Mesodermal cell (in vitro differentiated cells): ENCODE measurements at regions not wholly inside any gene's neighbourhood (a gene's known extent, or its start where the extent isn't known, plus 50 kb on each side); places are given as distances from the start of the nearest gene placed in this dataset.
A peak's percentile ranks its signal among the peaks of the same experiment; 100 is the strongest.
"Not testable (repeated sequence)": the region's sequence is repeated elsewhere in the genome, so short reads cannot be mapped to it uniquely, and the experiment has no call there.

Experiments
- H3K27ac ChIP-seq: 2 replicates; pipeline ENCODE4 v1.7.0; 2013; ENCODE audit warnings: mild to moderate bottlenecking, low read depth, low read length, moderate library complexity; ENCODE audit not compliant: severe bottlenecking
- H3K36me3 ChIP-seq: 2 replicates; pipeline ENCODE4 v1.7.1; 2013; ENCODE audit warnings: mild to moderate bottlenecking, low read length, moderate library complexity; ENCODE audit not compliant: control insufficient read depth, insufficient read depth
- H3K4me1 ChIP-seq: one replicate; pipeline ENCODE4 v1.7.1; 2013; ENCODE audit warnings: mild to moderate bottlenecking, low read length; ENCODE audit not compliant: insufficient read depth, control insufficient read depth, poor library complexity, severe bottlenecking
- H3K4me3 ChIP-seq: 2 replicates; pipeline ENCODE4 v1.7.0; 2013; ENCODE audit warnings: low read length, control low read depth, mild to moderate bottlenecking; ENCODE audit not compliant: insufficient read depth, poor library complexity, severe bottlenecking; ENCODE audit errors: extremely low read depth
- H3K9me3 ChIP-seq: 2 replicates; pipeline ENCODE4 v1.7.1; 2013; ENCODE audit warnings: mild to moderate bottlenecking, low read length, moderate library complexity; ENCODE audit not compliant: control insufficient read depth
- WGBS, 2 experiments: methylation state at CpG; one replicate each; pipeline ENCODE4 v1.1.5; 2013; ENCODE audit warnings: missing lambda C conversion rate in 2 of 2; ENCODE audit not compliant: insufficient coverage in 2 of 2; 5-methylcytosine and 5-hydroxymethylcytosine counted together

- no peaks in the 10 kb centered on the region for H3K9me3 ChIP-seq
- no peaks in the 10 kb centered on the region for H3K4me1 ChIP-seq
- no peak overlapping the region for H3K4me3 ChIP-seq
- WGBS, 2 experiments, result 20% methylated on average over 1 of the region's 3 CpGs; no CpG with 5 or more reads in 1 of the 2 experiments
- H3K27ac ChIP-seq, result no peak overlapping the region
- H3K36me3 ChIP-seq, result no peaks in the 10 kb centered on the region
Observed at GRCh38 chrX:20718592-20719380, 452.1 kb upstream of the RPS6KA3 start.

GRCh38 chrX:20715176-20715575 lies 448.5 kb upstream of the RPS6KA3 start:
- Histone ChIP-seq H3K36me3 (no peaks in the 10 kb centered on the region), H3K27ac (no peak overlapping the region), H3K9me3 (no peaks in the 10 kb centered on the region), H3K4me1 (peaks cover 11% of the 10 kb centered on the region), H3K4me3 (no peak overlapping the region)
- WGBS, 2 experiments, result 80% methylated on average over 1 of the region's 3 CpGs; no CpG with 5 or more reads in 1 of the 2 experiments

GRCh38 chrX:20712811-20713210 lies 446.1 kb upstream of the RPS6KA3 start:
- no peak overlapping the region for H3K27ac ChIP-seq
- H3K36me3 ChIP-seq, result no peaks in the 10 kb centered on the region
- H3K9me3 ChIP-seq, result no peaks in the 10 kb centered on the region
- H3K4me3 ChIP-seq, result no peak overlapping the region
- peaks cover 11% of the 10 kb centered on the region for H3K4me1 ChIP-seq
- no CpG with 5 or more reads among the region's 1 CpG for WGBS, 2 experiments

GRCh38 chrX:20711366-20711765 lies 444.7 kb upstream of the RPS6KA3 start:
- no peak overlapping the region for H3K4me3 ChIP-seq
- H3K27ac ChIP-seq, result no peak overlapping the region
- H3K9me3 ChIP-seq, result no peaks in the 10 kb centered on the region
- no peaks in the 10 kb centered on the region for H3K36me3 ChIP-seq
- WGBS, 2 experiments, result 100% methylated on average over 1 of the region's 3 CpGs; no CpG with 5 or more reads in 1 of the 2 experiments
- peaks cover 11% of the 10 kb centered on the region for H3K4me1 ChIP-seq

- Histone ChIP-seq H3K9me3 (no peaks in the 10 kb centered on the region), H3K27ac (no peak overlapping the region), H3K36me3 (no peaks in the 10 kb centered on the region), H3K4me1 (no peaks in the 10 kb centered on the region), H3K4me3 (no peak overlapping the region)
- 100% methylated on average over 1 of the region's 2 CpGs; no CpG with 5 or more reads in 1 of the 2 experiments for WGBS, 2 experiments
Observed at GRCh38 chrX:20693078-20693477, 426.4 kb upstream of the RPS6KA3 start.

- Histone ChIP-seq H3K36me3 (no peaks in the 10 kb centered on the region), H3K4me3 (no peak overlapping the region), H3K4me1 (no peaks in the 10 kb centered on the region), H3K9me3 (no peaks in the 10 kb centered on the region), H3K27ac (no peak overlapping the region)
- WGBS, 2 experiments, result 83% methylated on average over 5 of the region's 7 CpGs; no CpG with 5 or more reads in 1 of the 2 experiments
Observed at GRCh38 chrX:20686256-20686655, 419.5 kb upstream of the RPS6KA3 start.

- WGBS, 2 experiments, result 85 to 92% methylated on average over 2 to 5 of the region's 5 CpGs
- no peaks in the 10 kb centered on the region for H3K4me1 ChIP-seq
- H3K9me3 ChIP-seq, result no peaks in the 10 kb centered on the region
- H3K4me3 ChIP-seq, result no peak overlapping the region
- no peaks in the 10 kb centered on the region for H3K36me3 ChIP-seq
- H3K27ac ChIP-seq, result no peak overlapping the region
Observed at GRCh38 chrX:20685652-20686051, 418.9 kb upstream of the RPS6KA3 start.

GRCh38 chrX:20681683-20682082 lies 415.0 kb upstream of the RPS6KA3 start:
- Histone ChIP-seq H3K4me1 (no peaks in the 10 kb centered on the region), H3K4me3 (no peak overlapping the region), H3K36me3 (no peaks in the 10 kb centered on the region), H3K9me3 (no peaks in the 10 kb centered on the region), H3K27ac (no peak overlapping the region)
- WGBS, 2 experiments, result no CpG with 5 or more reads among the region's 1 CpG

- Histone ChIP-seq H3K4me1 (no peaks in the 10 kb centered on the region), H3K27ac (no peak overlapping the region), H3K9me3 (no peaks in the 10 kb centered on the region), H3K4me3 (no peak overlapping the region), H3K36me3 (no peaks in the 10 kb centered on the region)
Observed at GRCh38 chrX:20680998-20681397, 414.3 kb upstream of the RPS6KA3 start.

- Histone ChIP-seq H3K36me3 (no peaks in the 10 kb centered on the region), H3K9me3 (no peaks in the 10 kb centered on the region), H3K4me3 (no peak overlapping the region), H3K4me1 (peaks cover 2% of the 10 kb centered on the region), H3K27ac (peak overlapping the region; percentile 46)
- no CpG with 5 or more reads among the region's 2 CpGs for WGBS, 2 experiments
Observed at GRCh38 chrX:20672476-20672875, 405.8 kb upstream of the RPS6KA3 start.

GRCh38 chrX:20671746-20672145 lies 405.0 kb upstream of the RPS6KA3 start:
- H3K27ac ChIP-seq, result peak overlapping the region; percentile 46
- WGBS, 2 experiments, result no CpG with 5 or more reads among the region's 3 CpGs
- not testable (repeated sequence) for H3K9me3 ChIP-seq, H3K4me1 ChIP-seq, H3K4me3 ChIP-seq, H3K36me3 ChIP-seq
